Glomerular visceral epithelial cell (primary cell): ENCODE measurements at regions not wholly inside any gene's neighbourhood (a gene's known extent, or its start where the extent isn't known, plus 50 kb on each side); places are given as distances from the start of the nearest gene placed in this dataset.

ENCODE experiments used
- DNase-seq: peaks from one replicate; pipeline ENCODE4 v3.0.0-alpha.2; 2016; ENCODE audit errors: extremely low spot score

GRCh38 chr5:143870362-143870761 lies 58.4 kb downstream of the HMHB1 start:
- DNase-seq = no peak

DNA sequence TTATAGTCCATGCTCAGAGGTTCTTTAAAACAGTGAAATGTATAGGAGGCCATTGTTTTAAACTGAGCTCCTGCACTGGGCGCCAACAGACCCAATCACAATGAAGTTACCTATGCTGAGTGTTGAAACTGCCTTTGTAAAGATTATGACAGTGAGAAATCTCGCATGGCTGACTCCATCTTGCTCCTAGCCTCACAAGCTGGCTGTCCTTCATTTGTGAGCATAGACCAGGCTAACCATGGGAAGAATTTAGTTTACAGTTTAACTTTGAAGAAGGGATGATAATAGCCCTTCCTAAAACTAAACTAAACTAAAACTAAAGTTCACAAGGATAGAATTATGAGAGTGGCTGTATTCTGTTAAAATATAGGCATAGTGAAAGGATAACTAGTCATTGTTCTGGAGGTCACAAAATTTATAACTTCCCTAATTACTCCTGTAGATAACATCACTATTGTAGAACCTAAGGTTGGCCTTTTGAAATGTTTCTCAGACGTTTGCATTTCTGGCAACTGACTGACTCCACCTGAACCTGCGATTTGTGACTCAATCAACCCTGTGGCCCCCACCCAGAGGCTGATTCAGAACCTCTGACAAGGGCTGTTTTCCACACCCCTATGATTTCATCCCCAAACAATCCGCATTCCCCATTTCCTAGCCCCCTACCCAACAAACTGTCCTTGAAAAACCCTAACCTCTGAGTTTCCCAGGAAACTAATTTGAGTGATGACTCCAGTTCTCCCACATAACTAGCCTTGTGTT lies 59.1 kb downstream of the HMHB1 start:
- peak; percentile 77 for DNase-seq

DNA sequence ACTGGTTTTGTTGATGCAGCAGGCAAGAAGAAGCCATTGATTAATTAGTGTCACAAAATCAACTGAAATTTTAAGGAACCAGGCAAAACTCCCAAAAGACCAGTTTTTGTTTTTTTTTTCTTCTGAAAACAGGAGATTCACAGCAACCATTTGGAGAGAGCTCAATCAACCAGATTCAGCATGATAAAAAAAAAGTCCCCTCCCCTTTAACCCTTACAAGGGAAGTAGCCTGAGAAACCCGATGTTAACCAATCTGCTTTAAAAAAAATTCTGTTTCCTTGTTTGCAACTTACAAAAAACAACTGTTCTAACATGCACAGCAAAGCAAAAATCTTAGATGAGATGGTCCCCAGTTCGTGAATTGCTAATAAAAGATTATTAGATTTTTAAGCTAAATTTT lies 59.7 kb downstream of the HMHB1 start:
- no peak for DNase-seq

DNA sequence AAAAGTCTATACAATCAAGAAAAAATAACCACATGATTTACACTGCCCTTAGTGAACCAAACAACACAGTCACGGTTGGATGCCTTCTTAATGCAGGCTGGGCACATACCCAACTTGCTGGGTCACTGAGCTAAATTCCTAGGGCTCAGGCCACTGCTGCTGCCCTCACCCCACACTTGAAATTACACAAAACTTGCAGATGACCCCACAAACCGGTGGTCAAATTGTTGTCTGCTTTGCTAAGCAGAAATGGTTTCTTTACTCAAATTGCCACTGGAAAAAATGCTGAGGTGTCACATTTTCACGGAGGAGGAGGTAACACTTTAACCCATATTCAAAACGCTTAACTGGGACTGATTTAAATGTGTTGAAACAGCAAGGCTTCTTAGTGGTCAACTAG lies 62.4 kb downstream of the HMHB1 start:
- peak; percentile 81 for DNase-seq

- no peak for DNase-seq
Observed at GRCh38 chr5:143877196-143877595, 65.2 kb downstream of the HMHB1 start.

GRCh38 chr5:143878430-143878829 lies 66.5 kb downstream of the HMHB1 start:
- no peak for DNase-seq

- no peak for DNase-seq
Observed at GRCh38 chr5:143879646-143880045, 67.7 kb downstream of the HMHB1 start.

DNA sequence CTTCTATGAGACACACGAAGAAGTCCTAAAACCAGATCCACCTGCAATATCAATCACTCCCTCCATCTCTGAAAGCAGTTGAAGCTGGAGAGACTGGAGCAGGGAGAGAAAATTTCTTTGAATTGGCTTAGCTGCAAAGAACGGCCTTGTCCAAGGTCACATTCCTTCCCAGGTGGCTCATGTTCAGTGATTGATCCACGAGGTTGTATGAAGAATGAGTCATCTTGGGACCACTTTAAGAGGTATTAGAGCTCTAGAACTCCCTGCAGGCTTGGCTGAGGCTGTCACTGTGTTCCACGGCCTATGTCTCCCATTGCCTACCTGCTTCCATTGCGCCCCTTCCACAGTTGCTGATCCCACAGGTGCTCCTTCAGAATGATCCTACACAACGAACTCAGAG lies 68.2 kb downstream of the HMHB1 start:
- DNase-seq = no peak

GRCh38 chr5:143882520-143882919 lies 70.6 kb downstream of the HMHB1 start:
- no peak for DNase-seq

GRCh38 chr5:143886096-143886495 lies 74.1 kb downstream of the HMHB1 start:
- DNase-seq = no peak

DNA sequence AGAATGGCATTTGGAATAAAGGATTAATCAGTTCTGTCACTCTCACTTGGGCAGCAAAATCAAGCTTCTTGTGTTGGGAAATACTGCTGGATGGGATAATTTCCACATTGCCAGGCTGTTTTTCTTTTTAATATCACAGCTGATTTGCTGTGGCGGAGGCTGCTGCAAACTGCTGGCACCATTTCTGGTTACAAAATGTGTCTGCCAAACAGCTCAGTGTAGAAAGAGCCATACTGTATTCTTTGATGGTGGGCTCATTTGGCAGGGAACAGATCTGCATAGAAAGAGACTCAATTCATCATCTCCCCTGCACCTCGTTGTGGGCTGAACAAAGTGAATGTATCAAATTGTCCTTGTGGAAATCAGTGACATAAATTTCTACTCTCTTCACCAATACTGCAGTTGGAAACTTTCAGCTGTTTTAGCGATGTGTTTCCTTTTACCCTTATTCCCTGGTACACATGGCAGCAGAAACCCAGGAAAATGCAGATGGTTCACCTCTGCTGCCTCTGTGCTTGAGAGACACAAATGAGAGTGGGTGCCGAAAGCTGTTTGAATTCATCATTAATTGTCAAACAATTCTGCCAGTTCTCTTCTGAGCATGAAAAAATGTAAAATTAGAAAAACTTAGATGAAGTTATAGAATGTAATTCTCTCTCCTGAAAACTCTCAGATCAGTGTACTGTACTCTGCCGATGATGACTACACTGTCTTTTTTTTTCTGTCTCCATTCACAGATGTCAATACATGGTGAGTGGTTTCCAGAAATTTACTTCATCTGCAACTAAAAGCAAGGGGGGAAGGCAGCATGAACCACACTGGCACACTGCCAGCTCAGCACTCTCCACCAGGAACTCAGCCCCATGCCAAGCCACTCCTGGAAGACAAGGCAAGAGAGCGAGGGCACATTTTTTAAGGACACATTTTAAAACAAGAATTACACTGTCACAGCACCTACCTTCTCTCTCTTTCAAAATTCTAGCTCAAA lies 75.0 kb downstream of the HMHB1 start:
- peak; percentile 95 for DNase-seq

GRCh38 chr5:143887903-143888665 lies 76.1 kb downstream of the HMHB1 start:
- peak; percentile 65 for DNase-seq

DNA sequence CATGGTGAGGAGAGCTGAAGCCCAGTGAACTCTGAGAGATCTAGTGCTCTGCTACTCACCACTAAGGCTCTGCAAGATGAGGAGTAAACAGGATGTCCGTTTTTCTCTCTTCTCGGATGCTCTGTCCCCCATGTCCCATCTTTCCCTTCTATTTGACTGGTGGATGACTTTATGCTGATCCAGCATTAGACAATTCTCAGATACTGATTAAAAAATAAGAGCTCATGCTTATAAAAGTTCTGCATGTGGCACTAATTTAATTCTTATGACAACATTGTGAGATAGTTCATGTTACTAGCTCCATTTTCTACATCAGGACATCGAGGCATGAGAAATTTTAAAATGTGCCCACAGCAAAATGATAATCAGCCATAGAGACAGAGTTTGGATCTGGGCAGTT lies 77.0 kb downstream of the HMHB1 start:
- DNase-seq = no peak

GRCh38 chr5:143889986-143890385 lies 78.0 kb downstream of the HMHB1 start:
- no peak for DNase-seq

GRCh38 chr5:143890487-143890886 lies 78.5 kb downstream of the HMHB1 start:
- no peak for DNase-seq

- DNase-seq = no peak
Observed at GRCh38 chr5:143892271-143892670, 80.3 kb downstream of the HMHB1 start.

DNA sequence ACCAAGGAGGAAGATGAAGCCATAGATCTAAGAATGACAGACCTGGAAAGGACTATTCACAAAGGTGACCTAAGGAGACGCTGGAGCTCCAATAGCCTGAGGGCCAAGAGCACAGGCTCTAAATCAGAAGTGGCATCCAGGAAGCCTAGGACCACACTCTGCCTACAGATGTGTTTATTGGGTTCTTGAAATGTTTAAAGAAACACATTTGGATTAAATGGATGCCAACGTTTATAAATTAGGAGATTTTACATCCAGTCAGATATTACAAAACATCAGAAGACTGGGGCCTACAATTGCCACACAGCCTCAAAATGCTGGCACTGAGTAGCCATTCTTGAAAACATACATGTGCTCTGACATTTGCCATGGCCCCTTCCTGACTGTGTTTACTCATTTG lies 80.9 kb downstream of the HMHB1 start:
- no peak for DNase-seq

DNA sequence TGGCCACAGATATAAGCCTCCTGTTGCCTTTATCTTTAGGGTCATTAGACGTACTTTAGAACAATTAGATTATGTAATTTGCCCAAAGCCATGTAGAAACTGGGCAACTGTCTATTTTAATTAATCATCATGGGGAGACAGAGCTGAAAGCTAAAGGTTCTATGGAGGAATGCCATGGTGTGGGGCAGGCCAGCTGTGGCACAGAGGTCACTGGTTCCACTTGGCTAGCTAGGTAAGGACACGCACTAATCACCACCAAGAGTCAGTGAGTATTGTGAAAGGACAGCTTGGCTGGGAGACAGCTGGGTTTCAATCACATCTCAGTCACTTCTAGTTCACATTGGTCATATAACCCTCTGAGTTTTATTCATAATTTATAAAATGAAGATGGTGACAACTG lies 81.7 kb downstream of the HMHB1 start:
- peak; percentile 67 for DNase-seq

GRCh38 chr5:143896516-143896915 lies 84.6 kb downstream of the HMHB1 start:
- no peak for DNase-seq

GRCh38 chr5:143896966-143897365 lies 85.0 kb downstream of the HMHB1 start:
- no peak for DNase-seq

- no peak for DNase-seq
Observed at GRCh38 chr5:143898381-143898780, 86.4 kb downstream of the HMHB1 start.

DNA sequence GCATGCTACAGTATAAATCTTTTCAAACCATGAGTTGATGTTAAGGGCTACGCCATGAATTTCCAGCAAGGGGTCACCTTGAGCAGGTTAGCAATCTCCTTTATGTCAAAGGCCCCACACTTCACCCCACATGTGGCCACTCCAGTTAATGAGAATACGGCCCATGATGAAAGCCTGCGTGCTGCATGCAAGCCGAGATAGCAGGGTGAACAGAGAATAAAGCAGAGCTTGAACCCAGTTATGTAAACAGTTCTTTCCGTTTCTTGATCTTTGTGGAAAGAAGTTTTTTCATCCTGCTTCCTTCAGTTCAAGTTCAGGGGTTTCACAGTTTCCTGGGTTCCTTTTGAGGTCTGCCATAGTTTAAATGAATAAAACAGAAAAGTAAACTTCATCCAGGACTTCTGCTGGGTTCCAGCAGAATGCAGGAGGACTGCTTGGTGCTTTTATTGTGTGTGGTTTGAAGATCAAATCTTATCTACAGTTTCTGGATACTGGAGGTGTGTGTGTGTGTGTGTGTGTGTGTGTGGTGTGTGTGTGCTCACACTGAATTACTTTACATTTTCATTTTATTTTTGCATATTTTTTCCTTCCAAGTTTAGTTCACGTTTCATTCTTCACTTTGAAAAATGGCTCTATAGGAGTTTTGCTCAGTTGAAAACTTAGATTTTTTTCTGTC lies 87.1 kb downstream of the HMHB1 start:
- DNase-seq = no peak
